ENCODE measurements at regions not wholly inside any gene's neighbourhood (a gene's known extent, or its start where the extent isn't known, plus 50 kb on each side); places are given as distances from the start of the nearest gene placed in this dataset.

DNA sequence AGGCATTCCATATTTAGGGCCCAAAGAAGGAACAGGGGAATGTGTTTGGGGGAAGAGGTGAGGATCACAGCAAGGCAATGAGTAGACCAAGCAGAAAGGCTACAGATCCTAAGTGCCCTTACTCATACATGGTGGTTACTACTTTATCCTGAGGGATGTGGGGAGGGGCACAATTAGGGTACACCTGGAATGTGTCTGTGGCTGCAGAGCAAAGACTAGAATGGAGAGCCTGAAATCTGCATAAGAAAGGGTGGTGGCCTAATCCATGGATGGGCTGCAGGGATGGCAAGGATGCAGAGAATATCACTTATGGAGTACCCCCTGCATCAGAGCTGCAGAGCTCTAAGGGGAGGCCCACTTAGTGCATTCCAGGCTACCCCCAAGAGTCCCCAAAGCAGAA lies 352.6 kb upstream of the TRPC7 start:
- no peaks in the 10 kb centered on the region for H3K27me3 ChIP-seq (ENCODE audit: insufficient read depth)
- H3K4me3 ChIP-seq (ENCODE audit: low read depth in 2 of 2, low read length in 1 of 2), result no peak overlapping the region
- no peaks in the 10 kb centered on the region for H4K20me1 ChIP-seq (ENCODE audit: insufficient read depth)
- no peaks in the 10 kb centered on the region for H3K4me1 ChIP-seq (ENCODE audit: control insufficient read depth in 1 of 2, insufficient read depth in 2 of 2, low read depth in 1 of 2, low read length in 1 of 2)
- ChIA-PET POLR2A (no interaction called here), CTCF (no interaction called here)
- no peak overlapping the region for H3K4me2 ChIP-seq
- TF ChIP-seq GABPA (IDR thresholded peaks at IDR 0.05; ENCODE audit: low read depth), result no peak
- TF ChIP-seq RCOR1 (IDR thresholded peaks at IDR 0.05; ENCODE audit: low read length), result no peak
- TF ChIP-seq FOXM1 (IDR thresholded peaks at IDR 0.05; ENCODE audit: low read depth), result no peak
- TF ChIP-seq RXRA (IDR thresholded peaks at IDR 0.05; ENCODE audit: borderline replicate concordance, low read depth), result no peak
- no peak for TF ChIP-seq NRF1 (IDR thresholded peaks at IDR 0.05; ENCODE audit: low read depth, low read length)
- TF ChIP-seq TCF12 (IDR thresholded peaks at IDR 0.05), result no peak
- no peak for TF ChIP-seq ELF1 (IDR thresholded peaks at IDR 0.05)
- TF ChIP-seq, protein P1, sequence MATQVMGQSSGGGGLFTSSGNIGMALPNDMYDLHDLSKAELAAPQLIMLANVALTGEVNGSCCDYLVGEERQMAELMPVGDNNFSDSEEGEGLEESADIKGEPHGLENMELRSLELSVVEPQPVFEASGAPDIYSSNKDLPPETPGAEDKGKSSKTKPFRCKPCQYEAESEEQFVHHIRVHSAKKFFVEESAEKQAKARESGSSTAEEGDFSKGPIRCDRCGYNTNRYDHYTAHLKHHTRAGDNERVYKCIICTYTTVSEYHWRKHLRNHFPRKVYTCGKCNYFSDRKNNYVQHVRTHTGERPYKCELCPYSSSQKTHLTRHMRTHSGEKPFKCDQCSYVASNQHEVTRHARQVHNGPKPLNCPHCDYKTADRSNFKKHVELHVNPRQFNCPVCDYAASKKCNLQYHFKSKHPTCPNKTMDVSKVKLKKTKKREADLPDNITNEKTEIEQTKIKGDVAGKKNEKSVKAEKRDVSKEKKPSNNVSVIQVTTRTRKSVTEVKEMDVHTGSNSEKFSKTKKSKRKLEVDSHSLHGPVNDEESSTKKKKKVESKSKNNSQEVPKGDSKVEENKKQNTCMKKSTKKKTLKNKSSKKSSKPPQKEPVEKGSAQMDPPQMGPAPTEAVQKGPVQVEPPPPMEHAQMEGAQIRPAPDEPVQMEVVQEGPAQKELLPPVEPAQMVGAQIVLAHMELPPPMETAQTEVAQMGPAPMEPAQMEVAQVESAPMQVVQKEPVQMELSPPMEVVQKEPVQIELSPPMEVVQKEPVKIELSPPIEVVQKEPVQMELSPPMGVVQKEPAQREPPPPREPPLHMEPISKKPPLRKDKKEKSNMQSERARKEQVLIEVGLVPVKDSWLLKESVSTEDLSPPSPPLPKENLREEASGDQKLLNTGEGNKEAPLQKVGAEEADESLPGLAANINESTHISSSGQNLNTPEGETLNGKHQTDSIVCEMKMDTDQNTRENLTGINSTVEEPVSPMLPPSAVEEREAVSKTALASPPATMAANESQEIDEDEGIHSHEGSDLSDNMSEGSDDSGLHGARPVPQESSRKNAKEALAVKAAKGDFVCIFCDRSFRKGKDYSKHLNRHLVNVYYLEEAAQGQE (IDR thresholded peaks at IDR 0.05; ENCODE audit: low read depth, low read length), result no peak
- TF ChIP-seq TAF1 (IDR thresholded peaks at IDR 0.05; ENCODE audit: borderline replicate concordance, low read depth, low read length), result no peak
- TF ChIP-seq, protein P2, sequence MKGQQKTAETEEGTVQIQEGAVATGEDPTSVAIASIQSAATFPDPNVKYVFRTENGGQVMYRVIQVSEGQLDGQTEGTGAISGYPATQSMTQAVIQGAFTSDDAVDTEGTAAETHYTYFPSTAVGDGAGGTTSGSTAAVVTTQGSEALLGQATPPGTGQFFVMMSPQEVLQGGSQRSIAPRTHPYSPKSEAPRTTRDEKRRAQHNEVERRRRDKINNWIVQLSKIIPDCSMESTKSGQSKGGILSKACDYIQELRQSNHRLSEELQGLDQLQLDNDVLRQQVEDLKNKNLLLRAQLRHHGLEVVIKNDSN (IDR thresholded peaks at IDR 0.05; ENCODE audit: borderline replicate concordance, low read depth), result no peak
- no peak for TF ChIP-seq SMC3 (IDR thresholded peaks at IDR 0.05; ENCODE audit: low read depth, low read length)
- TF ChIP-seq FOSL2 (IDR thresholded peaks at IDR 0.05; ENCODE audit: borderline replicate concordance, low read depth), result no peak
- TF ChIP-seq, protein P3, sequence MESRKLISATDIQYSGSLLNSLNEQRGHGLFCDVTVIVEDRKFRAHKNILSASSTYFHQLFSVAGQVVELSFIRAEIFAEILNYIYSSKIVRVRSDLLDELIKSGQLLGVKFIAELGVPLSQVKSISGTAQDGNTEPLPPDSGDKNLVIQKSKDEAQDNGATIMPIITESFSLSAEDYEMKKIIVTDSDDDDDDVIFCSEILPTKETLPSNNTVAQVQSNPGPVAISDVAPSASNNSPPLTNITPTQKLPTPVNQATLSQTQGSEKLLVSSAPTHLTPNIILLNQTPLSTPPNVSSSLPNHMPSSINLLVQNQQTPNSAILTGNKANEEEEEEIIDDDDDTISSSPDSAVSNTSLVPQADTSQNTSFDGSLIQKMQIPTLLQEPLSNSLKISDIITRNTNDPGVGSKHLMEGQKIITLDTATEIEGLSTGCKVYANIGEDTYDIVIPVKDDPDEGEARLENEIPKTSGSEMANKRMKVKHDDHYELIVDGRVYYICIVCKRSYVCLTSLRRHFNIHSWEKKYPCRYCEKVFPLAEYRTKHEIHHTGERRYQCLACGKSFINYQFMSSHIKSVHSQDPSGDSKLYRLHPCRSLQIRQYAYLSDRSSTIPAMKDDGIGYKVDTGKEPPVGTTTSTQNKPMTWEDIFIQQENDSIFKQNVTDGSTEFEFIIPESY (IDR thresholded peaks at IDR 0.05; ENCODE audit: borderline replicate concordance, low read depth), result no peak
- TF ChIP-seq, protein P4, sequence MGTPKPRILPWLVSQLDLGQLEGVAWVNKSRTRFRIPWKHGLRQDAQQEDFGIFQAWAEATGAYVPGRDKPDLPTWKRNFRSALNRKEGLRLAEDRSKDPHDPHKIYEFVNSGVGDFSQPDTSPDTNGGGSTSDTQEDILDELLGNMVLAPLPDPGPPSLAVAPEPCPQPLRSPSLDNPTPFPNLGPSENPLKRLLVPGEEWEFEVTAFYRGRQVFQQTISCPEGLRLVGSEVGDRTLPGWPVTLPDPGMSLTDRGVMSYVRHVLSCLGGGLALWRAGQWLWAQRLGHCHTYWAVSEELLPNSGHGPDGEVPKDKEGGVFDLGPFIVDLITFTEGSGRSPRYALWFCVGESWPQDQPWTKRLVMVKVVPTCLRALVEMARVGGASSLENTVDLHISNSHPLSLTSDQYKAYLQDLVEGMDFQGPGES (IDR thresholded peaks at IDR 0.05; ENCODE audit: low read depth, low read length), result no peak
- TF ChIP-seq, protein P5, sequence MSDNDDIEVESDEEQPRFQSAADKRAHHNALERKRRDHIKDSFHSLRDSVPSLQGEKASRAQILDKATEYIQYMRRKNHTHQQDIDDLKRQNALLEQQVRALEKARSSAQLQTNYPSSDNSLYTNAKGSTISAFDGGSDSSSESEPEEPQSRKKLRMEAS (IDR thresholded peaks at IDR 0.05; ENCODE audit: low read depth), result no peak
- TF ChIP-seq MXI1 (IDR thresholded peaks at IDR 0.05; ENCODE audit: low read depth, low read length), result no peak
- TF ChIP-seq JUND (IDR thresholded peaks at IDR 0.05), result no peak
- TF ChIP-seq YY1 (IDR thresholded peaks at IDR 0.05; ENCODE audit: low read depth), result no peak
- no peak for TF ChIP-seq RFX5 (IDR thresholded peaks at IDR 0.05; ENCODE audit: low read length)
- H3K27ac ChIP-seq (ENCODE audit: low read depth in 2 of 2, low read length in 1 of 2), result no peak overlapping the region
- H3K9me2 ChIP-seq, result no peaks in the 10 kb centered on the region
- no peaks in the 10 kb centered on the region for H3K9me3 ChIP-seq
- H3K9ac ChIP-seq, result no peak overlapping the region
- no peak for DNase-seq
- no peak overlapping the region for H2AFZ ChIP-seq (ENCODE audit: low read depth)
- no peaks in the 10 kb centered on the region for H3K36me3 ChIP-seq (replicated peaks in 1 of 2; ENCODE audit: control insufficient read depth in 1 of 2, insufficient read depth in 2 of 2, low read length in 1 of 2)
- no peaks in the 10 kb centered on the region for H3F3A ChIP-seq (replicated peaks; ENCODE audit: insufficient read depth)
- no peaks in the 10 kb centered on the region for H3K79me2 ChIP-seq (ENCODE audit: insufficient read depth)

Measured in SK-N-SH (cell line).